PC-9 (cell line): ENCODE measurements at regions not wholly inside any gene's neighbourhood (a gene's known extent, or its start where the extent isn't known, plus 50 kb on each side); places are given as distances from the start of the nearest gene placed in this dataset.

Experiments used
- BruUV-seq: library from RNA; stranded (reverse); fragments of 400-500 nt; replicated peaks from 2 replicates; lab custom pipeline; 2021; lab: Mats Ljungman, UMichigan
- CTCF ChIA-PET: fragments of 300-600 bp; sonication (Branson Sonifier 250); formaldehyde crosslinking; loops from one replicate; lab custom pipeline; 2022; ENCODE audit warnings: antibody characterized with exemption; lab: Charles Lee
- POLR2A ChIA-PET: fragments of 300-600 bp; sonication (Branson Sonifier 250); formaldehyde crosslinking; loops from one replicate; lab custom pipeline; 2022; ENCODE audit warnings: antibody characterized with exemption; ENCODE audit not compliant: unreplicated experiment; lab: Charles Lee
- DNase-seq, 2 experiments: peaks; one replicate each; pipeline versions ENCODE4 v3.0.0 to v3.0.0-alpha.2; 2015 to 2022; ENCODE audit warnings: mixed read lengths in 1 of 2
- H2AFZ ChIP-seq: fragments of 200-600 bp; sonication (generic); 2 replicates; pipeline ENCODE4 v1.8.1; 2017; ENCODE audit warnings: antibody characterized with exemption
- H3F3A ChIP-seq: fragments of 200-600 bp; sonication (generic); 2 replicates; pipeline ENCODE4 v1.8.1; 2017; ENCODE audit warnings: antibody characterized with exemption, mild to moderate bottlenecking, low read depth; ENCODE audit not compliant: insufficient read depth
- H3K27ac ChIP-seq: fragments of 200-600 bp; sonication (generic); 2 replicates; pipeline ENCODE4 v1.6.1; 2016; ENCODE audit warnings: mixed run types
- H3K27me3 ChIP-seq: fragments of 200-600 bp; sonication (generic); 2 replicates; pipeline ENCODE4 v1.6.1; 2016; ENCODE audit warnings: low read depth, mixed run types; ENCODE audit not compliant: insufficient read depth
- H3K36me3 ChIP-seq: fragments of 200-600 bp; sonication (generic); 2 replicates; pipeline ENCODE4 v1.6.1; 2016; ENCODE audit warnings: low read depth, mixed run types
- H3K4me1 ChIP-seq: fragments of 200-600 bp; sonication (generic); replicated peaks from 2 replicates; pipeline ENCODE4 v1.6.1; 2016; ENCODE audit warnings: mixed run types; ENCODE audit not compliant: insufficient read depth
- H3K4me2 ChIP-seq: fragments of 200-600 bp; sonication (generic); 2 replicates; pipeline ENCODE4 v1.6.1; 2017; ENCODE audit warnings: mixed run types
- H3K4me3 ChIP-seq: fragments of 200-600 bp; sonication (generic); 2 replicates; pipeline ENCODE4 v1.6.1; 2016; ENCODE audit warnings: mixed run types
- H3K79me2 ChIP-seq: fragments of 200-600 bp; sonication (generic); 2 replicates; pipeline ENCODE4 v1.6.1; 2017; ENCODE audit warnings: low read depth, mixed run types
- H3K9me2 ChIP-seq: fragments of 200-600 bp; sonication (generic); 2 replicates; pipeline ENCODE4 v1.8.1; 2017; ENCODE audit warnings: mild to moderate bottlenecking; ENCODE audit not compliant: insufficient read depth
- H3K9me3 ChIP-seq: fragments of 200-600 bp; sonication (generic); 2 replicates; pipeline ENCODE4 v1.8.1; 2016; ENCODE audit warnings: low read depth; ENCODE audit not compliant: insufficient read depth
- H4K20me1 ChIP-seq: fragments of 200-600 bp; sonication (generic); 2 replicates; pipeline ENCODE4 v1.8.1; 2017; ENCODE audit not compliant: insufficient read depth
- CTCF ChIP-seq: fragments of 200-600 bp; sonication (generic); conservative IDR thresholded peaks from 2 replicates; pipeline ENCODE4 v1.6.1; 2017; ENCODE audit warnings: mixed run types, antibody characterized with exemption, mild to moderate bottlenecking, moderate library complexity
- EZH2 ChIP-seq: fragments of 200-600 bp; sonication (generic); IDR thresholded peaks from 2 replicates; pipeline ENCODE4 v1.8.0; 2017; ENCODE audit warnings: antibody characterized with exemption, low read depth
- intact Hi-C: fragments of 100-400 bp; cut with micrococcal nuclease; formaldehyde crosslinking; loops from one replicate; pipeline ENCODE4 v1.10.0; 2022; ENCODE audit not compliant: unreplicated experiment

- no TSS peak for BruUV-seq
- TF ChIP-seq EZH2 (no peak), CTCF (no peak)
- H3F3A ChIP-seq: no peaks in the 10 kb centered on the region
- no peak for DNase-seq
- no peaks in the 10 kb centered on the region for H3K36me3 ChIP-seq
- H3K9me3 ChIP-seq: no peaks in the 10 kb centered on the region
- no peaks in the 10 kb centered on the region for H4K20me1 ChIP-seq
- peaks cover 27% of the 10 kb centered on the region for H3K27me3 ChIP-seq
- no peak overlapping the region for H3K4me2 ChIP-seq
- H3K4me3 ChIP-seq: no peak overlapping the region
- no peaks in the 10 kb centered on the region for H3K79me2 ChIP-seq
- H3K27ac ChIP-seq: no peak overlapping the region
- H3K4me1 ChIP-seq: no peaks in the 10 kb centered on the region
- no peak overlapping the region for H2AFZ ChIP-seq
- no peaks in the 10 kb centered on the region for H3K9me2 ChIP-seq
- intact Hi-C loops: no loop called here
- ChIA-PET CTCF (interaction anchor here (0.6 kb wide), 1 partner anchor 1399 kb away, joined by 15 read pairs; no protein-coding TSS in a partner anchor), POLR2A (interaction anchor here (0.7 kb wide), 1 partner anchor 172 kb away, joined by 3 read pairs; no protein-coding TSS in a partner anchor)
Measured at GRCh38 chr2:120685066-120685973, 50.3 kb upstream of the GLI2 start.
